Ishikawa (cell line): ENCODE measurements at regions not wholly inside any gene's neighbourhood (a gene's known extent, or its start where the extent isn't known, plus 50 kb on each side); places are given as distances from the start of the nearest gene placed in this dataset.

Source experiments
- CEBPB ChIP-seq: IDR thresholded peaks from 2 replicates; pipeline ENCODE4 v1.6.1; 2012
- CREB1 ChIP-seq: IDR thresholded peaks from 2 replicates; pipeline ENCODE4 v1.6.1; 2012; ENCODE audit warnings: low read depth
- EGR1 ChIP-seq: IDR thresholded peaks from 2 replicates; pipeline ENCODE4 v1.6.1; 2012
- EP300 ChIP-seq: IDR thresholded peaks from 2 replicates; pipeline ENCODE4 v1.6.1; 2012; ENCODE audit warnings: borderline replicate concordance
- FOXM1 ChIP-seq: IDR thresholded peaks from 2 replicates; pipeline ENCODE4 v1.6.1; 2012; ENCODE audit warnings: low read depth, borderline replicate concordance
- NFIC ChIP-seq: IDR thresholded peaks from 2 replicates; pipeline ENCODE4 v1.6.1; 2012
- RAD21 ChIP-seq: IDR thresholded peaks from 2 replicates; pipeline ENCODE4 v1.6.1; 2012; ENCODE audit warnings: low read depth
- TAF1 ChIP-seq: IDR thresholded peaks from 2 replicates; pipeline ENCODE4 v1.6.1; 2012; ENCODE audit warnings: low read depth, mild to moderate bottlenecking
- TCF12 ChIP-seq: IDR thresholded peaks from 2 replicates; pipeline ENCODE4 v1.6.1; 2012; ENCODE audit warnings: low read depth
- TEAD4 ChIP-seq: IDR thresholded peaks from 2 replicates; pipeline ENCODE4 v1.6.1; 2012
- YY1 ChIP-seq: IDR thresholded peaks from 2 replicates; pipeline ENCODE4 v1.6.1; 2012; ENCODE audit warnings: low read depth
- ZBTB7A ChIP-seq: IDR thresholded peaks from 2 replicates; pipeline ENCODE4 v1.6.1; 2012; ENCODE audit warnings: low read depth
- TF ChIP-seq, protein P1 (sequence below): IDR thresholded peaks from 2 replicates; pipeline ENCODE4 v1.6.1; 2012; ENCODE audit warnings: low read depth, mild to moderate bottlenecking
- TF ChIP-seq, protein P2 (sequence below): IDR thresholded peaks from 2 replicates; pipeline ENCODE4 v1.6.1; 2012
- TF ChIP-seq, protein P3 (sequence below): IDR thresholded peaks from 2 replicates; pipeline ENCODE4 v1.6.1; 2012

DNA sequence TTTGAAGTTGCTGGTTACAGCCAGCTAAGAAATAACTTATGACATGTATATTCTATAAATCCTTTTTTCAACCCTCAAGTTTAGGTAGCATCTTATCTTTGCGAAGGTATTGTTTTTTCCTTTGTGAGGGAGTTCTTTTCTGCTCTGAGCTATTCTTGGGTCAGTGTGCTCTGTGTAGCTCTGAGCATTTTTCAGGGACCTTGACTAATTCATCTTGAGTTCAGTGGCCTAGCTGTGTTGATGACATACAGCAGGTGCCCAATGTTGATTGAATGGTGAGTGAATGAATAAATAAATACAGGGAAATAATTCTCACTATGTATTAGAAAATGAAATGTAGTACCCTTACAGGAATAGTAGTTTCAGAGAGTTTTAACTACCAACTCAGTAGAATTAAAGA lies 335.3 kb downstream of the IL20RB start:
- TF ChIP-seq FOXM1 (no peak), EGR1 (no peak)

DNA sequence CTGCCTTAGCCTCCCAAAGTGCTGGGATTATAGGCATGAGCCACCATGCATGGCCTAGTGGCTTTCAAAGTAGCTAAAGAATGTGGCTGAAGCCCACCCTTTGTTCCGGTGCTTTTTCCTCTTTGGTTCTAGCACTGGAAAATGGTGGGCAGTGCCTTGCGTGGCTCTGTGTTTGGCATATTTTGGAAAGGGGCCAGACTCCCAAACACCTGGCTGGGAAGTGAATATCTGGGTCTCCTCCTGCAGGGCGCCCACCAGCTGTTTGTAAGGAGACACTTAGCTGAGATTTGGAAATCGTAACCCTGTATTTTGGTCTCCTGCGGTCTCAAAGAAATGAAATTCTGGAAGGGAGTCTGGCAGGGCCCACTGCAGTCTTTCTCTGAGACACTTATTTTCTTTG lies 336.4 kb downstream of the IL20RB start:
- TF ChIP-seq RAD21 (no peak), TEAD4 (no peak), FOXM1 (no peak), ZBTB7A (no peak), CEBPB (no peak), YY1 (no peak), TCF12 (no peak)
- TF ChIP-seq, protein P1, sequence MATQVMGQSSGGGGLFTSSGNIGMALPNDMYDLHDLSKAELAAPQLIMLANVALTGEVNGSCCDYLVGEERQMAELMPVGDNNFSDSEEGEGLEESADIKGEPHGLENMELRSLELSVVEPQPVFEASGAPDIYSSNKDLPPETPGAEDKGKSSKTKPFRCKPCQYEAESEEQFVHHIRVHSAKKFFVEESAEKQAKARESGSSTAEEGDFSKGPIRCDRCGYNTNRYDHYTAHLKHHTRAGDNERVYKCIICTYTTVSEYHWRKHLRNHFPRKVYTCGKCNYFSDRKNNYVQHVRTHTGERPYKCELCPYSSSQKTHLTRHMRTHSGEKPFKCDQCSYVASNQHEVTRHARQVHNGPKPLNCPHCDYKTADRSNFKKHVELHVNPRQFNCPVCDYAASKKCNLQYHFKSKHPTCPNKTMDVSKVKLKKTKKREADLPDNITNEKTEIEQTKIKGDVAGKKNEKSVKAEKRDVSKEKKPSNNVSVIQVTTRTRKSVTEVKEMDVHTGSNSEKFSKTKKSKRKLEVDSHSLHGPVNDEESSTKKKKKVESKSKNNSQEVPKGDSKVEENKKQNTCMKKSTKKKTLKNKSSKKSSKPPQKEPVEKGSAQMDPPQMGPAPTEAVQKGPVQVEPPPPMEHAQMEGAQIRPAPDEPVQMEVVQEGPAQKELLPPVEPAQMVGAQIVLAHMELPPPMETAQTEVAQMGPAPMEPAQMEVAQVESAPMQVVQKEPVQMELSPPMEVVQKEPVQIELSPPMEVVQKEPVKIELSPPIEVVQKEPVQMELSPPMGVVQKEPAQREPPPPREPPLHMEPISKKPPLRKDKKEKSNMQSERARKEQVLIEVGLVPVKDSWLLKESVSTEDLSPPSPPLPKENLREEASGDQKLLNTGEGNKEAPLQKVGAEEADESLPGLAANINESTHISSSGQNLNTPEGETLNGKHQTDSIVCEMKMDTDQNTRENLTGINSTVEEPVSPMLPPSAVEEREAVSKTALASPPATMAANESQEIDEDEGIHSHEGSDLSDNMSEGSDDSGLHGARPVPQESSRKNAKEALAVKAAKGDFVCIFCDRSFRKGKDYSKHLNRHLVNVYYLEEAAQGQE = no peak

DNA sequence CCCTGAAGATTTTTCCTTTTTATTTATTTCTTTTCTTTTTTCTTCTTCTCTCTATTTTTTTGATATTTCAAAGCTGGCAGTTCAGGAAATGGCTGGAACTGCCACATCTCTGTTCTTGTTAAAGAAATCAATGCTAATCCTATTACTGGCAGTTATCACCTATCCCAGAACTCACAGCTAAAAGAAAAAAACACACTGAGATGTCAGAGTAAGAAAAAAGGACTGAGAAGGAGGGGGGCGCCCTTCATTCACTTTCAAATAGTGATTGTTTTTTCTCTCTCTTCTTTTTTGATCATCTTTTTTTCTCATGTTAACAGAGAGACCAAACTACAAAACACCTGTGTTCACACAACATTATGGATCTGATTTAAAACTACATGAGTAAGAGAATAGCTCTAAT lies 337.1 kb downstream of the IL20RB start:
- TF ChIP-seq TAF1 (no peak), ZBTB7A (no peak), CREB1 (no peak), EP300 (no peak), RAD21 (no peak), TCF12 (no peak), TEAD4 (no peak), CEBPB (no peak), NFIC (no peak), YY1 (no peak), FOXM1 (no peak), EGR1 (no peak)
- TF ChIP-seq, protein P2, sequence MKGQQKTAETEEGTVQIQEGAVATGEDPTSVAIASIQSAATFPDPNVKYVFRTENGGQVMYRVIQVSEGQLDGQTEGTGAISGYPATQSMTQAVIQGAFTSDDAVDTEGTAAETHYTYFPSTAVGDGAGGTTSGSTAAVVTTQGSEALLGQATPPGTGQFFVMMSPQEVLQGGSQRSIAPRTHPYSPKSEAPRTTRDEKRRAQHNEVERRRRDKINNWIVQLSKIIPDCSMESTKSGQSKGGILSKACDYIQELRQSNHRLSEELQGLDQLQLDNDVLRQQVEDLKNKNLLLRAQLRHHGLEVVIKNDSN = no peak
- TF ChIP-seq, protein P1 = no peak
- TF ChIP-seq, protein P3, sequence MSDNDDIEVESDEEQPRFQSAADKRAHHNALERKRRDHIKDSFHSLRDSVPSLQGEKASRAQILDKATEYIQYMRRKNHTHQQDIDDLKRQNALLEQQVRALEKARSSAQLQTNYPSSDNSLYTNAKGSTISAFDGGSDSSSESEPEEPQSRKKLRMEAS = no peak

DNA sequence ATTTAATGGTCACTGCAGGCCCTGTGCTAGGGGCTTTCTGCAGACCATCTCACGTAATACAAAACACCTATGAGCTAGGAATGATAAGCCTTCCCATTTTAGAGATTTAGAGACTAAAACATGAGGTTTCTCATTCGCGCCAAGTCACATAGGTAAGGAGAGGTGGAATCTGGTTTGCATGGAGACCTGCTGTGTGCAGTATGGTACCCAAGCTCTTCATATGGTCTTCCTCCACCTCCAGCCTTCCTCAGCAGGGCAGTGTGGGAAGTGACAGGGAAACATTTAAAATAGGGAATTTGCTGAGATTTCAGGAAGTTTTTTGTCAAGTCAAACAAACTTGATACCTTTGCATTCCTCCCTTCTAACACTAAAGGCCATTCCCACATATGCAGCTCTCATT lies 337.6 kb downstream of the IL20RB start:
- no peak for TF ChIP-seq EP300
- TF ChIP-seq, protein P3 = no peak
- no peak for TF ChIP-seq FOXM1
- no peak for TF ChIP-seq ZBTB7A
- no peak for TF ChIP-seq YY1
- no peak for TF ChIP-seq TCF12
- no peak for TF ChIP-seq NFIC
- TF ChIP-seq CREB1 = no peak
- no peak for TF ChIP-seq RAD21
- TF ChIP-seq TAF1 = no peak
- TF ChIP-seq, protein P2 = no peak
- no peak for TF ChIP-seq CEBPB

DNA sequence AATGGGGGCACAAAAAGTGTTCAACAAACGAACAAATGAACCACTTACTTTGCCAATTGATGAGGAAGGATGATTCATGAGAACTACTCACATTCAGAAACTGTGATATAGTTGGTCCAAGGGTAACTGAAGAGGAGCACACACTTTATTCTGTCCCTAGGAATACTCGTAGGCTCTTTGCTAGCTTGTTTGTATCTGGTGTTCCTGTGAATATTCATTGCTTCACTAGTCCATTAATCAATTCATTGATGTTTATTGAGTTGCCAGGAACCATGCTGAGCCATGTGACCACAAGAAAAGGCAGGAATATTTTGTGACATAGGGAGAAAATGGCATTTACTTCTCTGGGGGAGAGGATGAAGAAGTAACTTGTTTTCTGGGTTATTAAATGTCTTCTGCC lies 338.3 kb downstream of the IL20RB start:
- TF ChIP-seq, protein P3 = no peak
- TF ChIP-seq YY1 (no peak), RAD21 (no peak), FOXM1 (no peak), CEBPB (no peak), EGR1 (no peak), ZBTB7A (no peak), TEAD4 (no peak), TCF12 (no peak), TAF1 (no peak), EP300 (no peak), NFIC (no peak), CREB1 (no peak)
- TF ChIP-seq, protein P1 = no peak
- TF ChIP-seq, protein P2 = no peak
